Endothelial cell (in vitro differentiated cells): ENCODE measurements at regions not wholly inside any gene's neighbourhood (a gene's known extent, or its start where the extent isn't known, plus 50 kb on each side); places are given as distances from the start of the nearest gene placed in this dataset.
A peak's percentile ranks its signal among the peaks of the same experiment; 100 is the strongest.

Experiments
- DNase-seq: peaks from one replicate; pipeline ENCODE4 v3.0.0; 2021; ENCODE audit warnings: low spot score
- H3K27ac Mint-ChIP-seq: one replicate; pipeline ENCODE4 v1.8.0; 2021; ENCODE audit warnings: mixed read lengths, inconsistent platforms; ENCODE audit not compliant: unreplicated experiment
- H3K27me3 Mint-ChIP-seq: one replicate; pipeline ENCODE4 v1.8.0; 2021; ENCODE audit warnings: mild to moderate bottlenecking, moderate library complexity, mixed read lengths, inconsistent platforms; ENCODE audit not compliant: unreplicated experiment
- H3K36me3 Mint-ChIP-seq: one replicate; pipeline ENCODE4 v1.8.0; 2021; ENCODE audit warnings: mild to moderate bottlenecking, low read depth, mixed read lengths, inconsistent platforms; ENCODE audit not compliant: unreplicated experiment
- H3K4me1 Mint-ChIP-seq: one replicate; pipeline ENCODE4 v1.8.0; 2021; ENCODE audit warnings: mild to moderate bottlenecking, mixed read lengths, inconsistent platforms; ENCODE audit not compliant: unreplicated experiment
- H3K4me3 Mint-ChIP-seq: one replicate; pipeline ENCODE4 v1.8.0; 2021; ENCODE audit warnings: mild to moderate bottlenecking, mixed read lengths, inconsistent platforms; ENCODE audit not compliant: unreplicated experiment
- H3K9me3 Mint-ChIP-seq: one replicate; pipeline ENCODE4 v1.8.0; 2021; ENCODE audit warnings: mixed read lengths, inconsistent platforms; ENCODE audit not compliant: unreplicated experiment
- CTCF ChIP-seq: fragments of 200-600 bp; sonication (generic); IDR thresholded peaks from one replicate; pipeline ENCODE4 v1.5.0; 2021; ENCODE audit warnings: antibody characterized with exemption; ENCODE audit not compliant: unreplicated experiment

GRCh38 chr7:45980973-45981372, 59.9 kb upstream of the IGFBP3 start:
- no peak for DNase-seq
- Mint-ChIP-seq H3K27ac (no peak overlapping the region), H3K4me1 (peaks cover 14% of the 10 kb centered on the region), H3K27me3 (peaks cover 5% of the 10 kb centered on the region), H3K9me3 (no peaks in the 10 kb centered on the region), H3K36me3 (no peaks in the 10 kb centered on the region), H3K4me3 (no peak overlapping the region)
- TF ChIP-seq CTCF: no peak

- no peak overlapping the region for H3K27ac Mint-ChIP-seq
- no peak for TF ChIP-seq CTCF
- H3K4me3 Mint-ChIP-seq: no peak overlapping the region
- H3K4me1 Mint-ChIP-seq: peaks cover 14% of the 10 kb centered on the region
- peaks cover 2% of the 10 kb centered on the region for H3K27me3 Mint-ChIP-seq
- no peak for DNase-seq
- H3K36me3 Mint-ChIP-seq: no peaks in the 10 kb centered on the region
- no peaks in the 10 kb centered on the region for H3K9me3 Mint-ChIP-seq
Measured at GRCh38 chr7:45980181-45980905, 59.3 kb upstream of the IGFBP3 start.

- Mint-ChIP-seq H3K27ac (no peak overlapping the region), H3K9me3 (no peaks in the 10 kb centered on the region), H3K36me3 (peaks cover 3% of the 10 kb centered on the region), H3K4me3 (no peak overlapping the region), H3K4me1 (peaks cover 17% of the 10 kb centered on the region), H3K27me3 (peaks cover 2% of the 10 kb centered on the region)
- no peak for DNase-seq
- no peak for TF ChIP-seq CTCF
Measured at GRCh38 chr7:45979275-45980180, 58.5 kb upstream of the IGFBP3 start.

GRCh38 chr7:45978731-45979211, 57.7 kb upstream of the IGFBP3 start:
- Mint-ChIP-seq H3K4me1 (peaks cover 20% of the 10 kb centered on the region), H3K27me3 (peaks cover 2% of the 10 kb centered on the region), H3K27ac (peak overlapping the region; percentile 43), H3K36me3 (peaks cover 3% of the 10 kb centered on the region), H3K4me3 (no peak overlapping the region), H3K9me3 (no peaks in the 10 kb centered on the region)
- no peak for DNase-seq
- no peak for TF ChIP-seq CTCF
